Sciatic nerve (tissue), 2 donors: ENCODE measurements at regions not wholly inside any gene's neighbourhood (a gene's known extent, or its start where the extent isn't known, plus 50 kb on each side); places are given as distances from the start of the nearest gene placed in this dataset.

Experiments used
- ATAC-seq: fragments of 200-7000 bp; cut with Tn5 transposase; one replicate; pipeline ENCODE4 v1.9.1; 2020; ENCODE audit warnings: mild to moderate bottlenecking, moderate library complexity
- DNase-seq: peaks from one replicate; pipeline ENCODE4 v3.0.0-alpha.2; 2020; ENCODE audit warnings: low spot score
- intact Hi-C: fragments of 100-400 bp; cut with DNase I; formaldehyde crosslinking; loops from one replicate; pipeline ENCODE4 v1.14.2; 2022
- donor health status: DM: no; HTN: no; CAD: no.
- donor health status: DM: no; HTN: no; CAD: no.

DNA sequence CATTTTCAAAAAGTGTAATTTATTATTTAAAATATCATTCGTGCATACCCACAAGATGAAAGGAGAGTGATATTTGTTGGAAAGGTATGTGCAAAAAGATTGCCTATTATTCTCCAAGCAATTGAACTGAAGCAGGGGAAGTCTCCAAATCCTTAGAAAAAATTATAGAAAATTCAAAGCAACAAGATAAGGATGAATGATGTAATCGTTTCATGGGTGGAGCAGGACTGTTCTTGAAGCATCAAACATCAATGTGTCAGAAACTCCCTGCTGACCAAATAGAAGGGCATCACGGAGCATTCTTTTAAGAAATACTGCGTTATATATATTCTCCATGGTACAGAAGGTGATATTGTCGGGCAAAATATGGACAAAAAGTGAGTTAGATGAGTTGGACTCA is 87.9 kb upstream of the SPAG17 start:
- DNase-seq (no peak), ATAC-seq (no peak)
- intact Hi-C loops: no loop called here

DNA sequence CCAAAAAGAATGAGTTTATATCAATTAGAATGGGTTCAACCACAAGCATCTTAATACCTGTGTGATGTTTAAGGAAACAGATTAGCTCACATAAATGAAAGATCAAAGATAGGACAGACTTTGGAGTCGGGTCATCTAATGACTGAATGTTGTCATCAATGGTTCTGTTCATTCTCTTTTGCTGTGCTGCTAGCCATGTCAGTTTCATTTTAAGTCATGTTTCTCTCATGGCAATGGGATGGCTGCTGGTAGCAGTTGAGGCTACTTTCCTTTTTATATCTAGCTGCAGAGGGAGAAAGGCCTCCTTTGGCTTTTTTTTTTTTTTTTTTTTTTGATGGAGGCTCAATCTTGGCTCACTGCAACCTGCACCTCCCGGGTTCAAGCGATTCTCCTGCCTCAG is 86.9 kb upstream of the SPAG17 start:
- ATAC-seq (no peak), DNase-seq (no peak)
- intact Hi-C loops: no loop called here

DNA sequence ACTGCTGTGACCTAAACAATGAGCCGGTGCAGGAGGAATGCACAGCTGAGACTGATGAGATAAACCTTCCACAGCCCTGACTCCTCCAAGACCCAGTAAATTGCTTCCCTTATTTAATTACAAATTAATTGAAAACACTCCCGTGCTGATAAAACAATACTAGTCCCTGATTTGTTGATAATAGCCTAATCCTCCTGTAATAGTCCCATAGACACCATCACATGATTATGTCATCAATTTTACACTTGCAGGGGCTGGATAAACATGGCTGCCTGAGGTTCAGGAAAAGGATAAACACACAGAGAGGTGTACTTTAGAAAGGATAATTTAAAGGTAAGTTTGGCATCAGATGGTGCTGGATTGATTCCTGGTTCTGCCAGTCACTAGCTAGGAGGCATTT is 84.6 kb upstream of the SPAG17 start:
- intact Hi-C loops: no loop called here
- no peak for ATAC-seq
- DNase-seq: no peak

DNA sequence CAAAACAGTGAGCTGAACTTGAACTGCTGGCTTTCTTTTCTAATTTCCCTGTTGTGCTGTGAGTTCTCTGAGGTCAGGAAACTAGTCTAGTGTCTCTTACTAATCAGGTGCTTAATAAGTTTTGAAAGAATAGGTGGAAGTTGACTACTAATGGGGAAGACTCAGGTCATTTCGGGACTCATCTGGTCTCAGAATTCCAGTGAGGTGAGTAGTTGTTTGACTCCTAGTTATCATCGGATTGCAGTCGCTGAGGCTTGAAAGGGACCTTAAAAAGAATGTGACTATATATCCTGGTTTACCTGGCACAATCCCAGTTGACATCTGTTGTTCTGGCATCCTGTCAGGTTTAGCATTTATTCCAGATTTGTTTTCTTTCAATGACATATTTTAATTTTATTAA is 81.4 kb upstream of the SPAG17 start:
- ATAC-seq (no peak), DNase-seq (no peak)
- intact Hi-C loops: no loop called here

DNA sequence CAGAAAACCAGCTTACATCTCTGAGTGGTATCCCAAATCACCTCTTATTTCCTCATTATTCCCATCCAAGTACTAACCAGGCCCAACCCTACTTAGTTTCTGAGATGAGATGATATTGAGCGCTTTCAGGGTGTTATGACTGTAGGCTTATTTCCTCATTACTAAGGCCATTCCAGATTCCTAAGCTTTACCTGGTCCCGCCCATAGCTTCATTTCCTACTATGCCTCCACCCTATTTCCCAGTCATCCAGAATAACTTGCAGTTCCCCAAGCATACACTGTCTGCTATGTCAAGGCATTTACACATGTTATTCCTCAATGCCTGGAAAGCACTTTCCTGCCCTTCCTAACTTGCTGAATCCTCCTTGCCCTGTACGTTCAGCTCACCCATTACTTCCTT is 79.3 kb upstream of the SPAG17 start:
- intact Hi-C loops: no loop called here
- DNase-seq (no peak), ATAC-seq (no peak)

DNA sequence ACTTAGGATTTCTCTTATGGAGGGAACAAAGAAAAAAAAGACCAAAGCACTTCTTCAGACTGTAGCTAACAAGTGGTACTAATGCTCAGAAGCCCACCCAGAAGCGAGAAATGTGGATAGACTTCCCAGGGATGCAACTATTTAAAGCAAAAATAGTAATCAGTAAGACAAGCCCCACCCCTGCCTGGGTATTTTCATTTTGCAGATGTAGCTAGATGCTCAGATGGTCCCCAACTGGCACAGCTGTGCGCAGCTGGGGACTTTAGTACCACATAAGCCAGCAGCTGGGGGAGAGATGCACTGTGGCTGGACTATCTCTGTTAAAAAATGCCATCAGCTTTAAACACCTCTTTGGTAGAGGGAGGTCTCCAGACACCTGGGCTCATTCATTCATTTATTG is 77.8 kb upstream of the SPAG17 start:
- ATAC-seq (no peak), DNase-seq (no peak)
- intact Hi-C loops: no loop called here

DNA sequence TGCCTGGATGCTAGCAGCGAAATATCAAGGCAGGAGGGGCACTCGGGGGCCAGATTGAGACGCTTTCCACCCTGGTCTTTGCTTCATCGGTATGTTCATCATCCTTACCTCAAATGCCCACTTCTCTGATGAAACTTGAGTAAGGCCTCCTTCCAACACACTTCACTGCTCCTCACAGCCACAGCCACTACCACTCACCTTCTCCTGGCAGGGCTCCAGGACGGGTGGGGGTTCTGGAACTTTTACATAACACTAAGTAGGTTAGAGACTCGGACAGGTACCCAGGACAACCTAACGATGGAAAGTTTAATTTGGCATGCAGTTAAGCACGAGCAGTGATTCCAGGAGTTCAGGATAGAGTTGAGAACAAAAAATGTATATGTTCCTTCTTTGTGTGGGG is 73.9 kb upstream of the SPAG17 start:
- intact Hi-C loops: no loop called here
- DNase-seq (no peak), ATAC-seq (no peak)

DNA sequence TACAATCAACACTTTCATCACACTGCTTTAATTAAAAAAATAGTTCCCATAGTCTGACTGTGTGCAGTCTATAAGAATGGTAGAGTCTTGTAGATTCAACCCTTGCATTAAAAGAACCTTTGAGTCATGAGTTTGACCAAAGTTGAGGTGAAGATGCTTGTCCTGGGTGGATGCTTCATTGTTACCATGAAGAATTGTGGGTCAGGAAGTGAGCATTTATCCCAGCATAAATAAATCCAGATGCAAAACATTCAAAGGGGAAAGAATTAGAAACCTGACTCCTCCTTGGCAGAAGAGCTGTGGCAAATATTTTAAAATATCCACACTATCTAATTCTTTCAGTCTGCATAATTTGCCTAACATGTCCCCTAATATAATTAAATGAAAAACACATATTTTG is 72.9 kb upstream of the SPAG17 start:
- DNase-seq: no peak
- intact Hi-C loops: no loop called here
- ATAC-seq: no peak

DNA sequence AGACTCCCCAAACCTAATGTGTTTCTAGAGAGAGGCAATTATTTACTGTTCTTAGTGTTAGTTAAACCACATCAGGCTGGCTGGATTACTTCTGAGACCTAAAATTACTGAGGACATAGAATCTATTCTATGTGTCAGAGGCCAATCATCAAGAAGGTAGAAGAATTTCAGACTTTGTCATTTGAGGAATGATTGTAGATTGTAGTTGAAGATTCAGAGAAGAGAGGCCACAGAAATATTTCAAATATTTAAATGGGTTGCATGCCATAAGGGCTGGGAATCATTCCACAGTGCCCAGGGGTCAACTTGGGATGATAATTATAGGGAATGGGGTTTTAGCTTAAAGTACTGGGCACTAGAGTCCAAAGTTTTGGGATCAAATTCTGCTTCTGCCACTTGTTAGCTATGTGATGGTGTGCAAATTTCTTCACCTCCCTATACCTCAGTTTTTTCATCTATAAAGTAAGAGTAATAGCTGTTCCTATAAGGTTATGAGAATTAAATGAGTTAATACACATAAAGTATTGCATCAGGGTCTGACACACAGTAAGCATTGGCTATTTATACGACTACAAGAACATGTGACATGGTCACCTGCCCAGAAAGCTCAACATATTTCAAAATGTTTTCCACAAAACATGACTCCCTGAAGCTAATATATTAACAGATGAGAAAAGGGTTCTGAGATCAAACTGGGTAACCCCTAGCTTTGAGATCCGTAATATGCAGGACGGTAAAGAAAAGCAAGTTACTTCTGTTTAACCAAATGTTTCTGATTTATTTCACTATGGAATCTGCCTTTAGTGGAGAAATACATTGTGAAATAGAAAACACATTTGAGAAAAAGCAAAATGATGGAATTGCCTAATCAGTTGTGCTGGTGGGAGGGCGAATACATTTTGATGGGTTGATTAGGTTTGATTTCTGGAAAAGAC is 69.7 kb upstream of the SPAG17 start:
- no peak for DNase-seq
- ATAC-seq: no peak

DNA sequence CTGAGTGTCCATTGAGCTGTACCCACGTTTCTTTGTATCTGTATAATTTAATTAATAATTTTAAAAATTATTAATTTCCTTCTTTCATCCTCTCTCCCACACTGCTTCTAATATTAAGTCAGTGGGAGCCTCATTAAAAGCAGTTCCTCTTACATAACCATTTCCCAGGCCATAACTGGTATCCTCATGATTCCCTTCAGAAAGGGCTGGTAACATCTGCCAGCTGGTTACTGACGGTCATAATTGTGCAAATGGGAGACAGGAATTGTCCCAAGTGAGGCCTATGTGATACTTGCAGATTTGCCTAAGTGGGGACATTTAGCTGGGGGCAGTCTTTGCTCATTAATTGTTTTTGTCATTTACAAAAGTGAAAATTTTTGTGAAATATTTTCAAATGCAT is 69.0 kb upstream of the SPAG17 start:
- no peak for ATAC-seq
- DNase-seq: no peak
- intact Hi-C loops: no loop called here

More for the DNA sequence above, 69.7 kb upstream of the SPAG17 start:
- intact Hi-C loops: no loop called here

DNA sequence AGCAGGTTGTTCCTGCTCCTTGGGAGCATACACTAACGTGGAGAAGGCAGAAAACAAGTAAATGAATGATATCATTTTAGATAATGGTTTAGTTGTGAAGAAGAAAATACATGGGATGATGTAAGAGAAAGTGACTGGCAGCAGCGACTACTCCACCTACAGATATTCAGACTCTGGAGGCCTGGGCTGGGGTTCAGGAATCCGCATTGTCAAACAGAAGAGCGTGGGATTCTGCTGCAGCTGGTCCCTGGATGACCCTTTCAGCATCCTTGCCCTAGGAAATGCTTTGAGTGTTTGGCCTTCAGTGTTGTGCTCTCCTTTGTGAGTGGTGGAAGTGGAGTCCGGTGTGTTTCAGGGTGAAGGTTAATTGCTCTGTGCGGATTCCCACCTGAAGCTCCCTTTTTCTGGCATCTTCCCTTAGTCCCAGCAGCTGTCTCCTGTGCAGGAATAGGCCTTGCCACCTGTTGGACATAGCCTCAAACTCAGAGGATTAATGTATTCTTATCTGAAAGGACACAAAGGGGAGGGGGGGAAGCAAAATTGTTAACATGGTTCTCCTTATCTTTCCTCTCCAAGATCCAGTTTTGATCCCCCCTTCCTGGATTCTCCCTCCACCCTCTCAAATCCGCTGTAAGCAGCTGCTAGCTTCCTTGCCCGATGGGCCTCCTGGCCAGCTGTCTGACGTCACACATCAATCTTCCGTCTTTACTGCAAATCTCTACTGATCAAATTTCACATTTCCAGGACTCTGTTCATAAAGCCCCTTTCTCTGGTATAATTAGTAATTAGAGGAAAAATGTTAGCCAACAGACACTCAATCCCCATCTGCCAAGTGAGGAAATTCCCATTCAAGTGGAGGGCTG is 68.3 kb upstream of the SPAG17 start:
- DNase-seq (no peak), ATAC-seq (no peak)
- intact Hi-C loops: no loop called here

DNA sequence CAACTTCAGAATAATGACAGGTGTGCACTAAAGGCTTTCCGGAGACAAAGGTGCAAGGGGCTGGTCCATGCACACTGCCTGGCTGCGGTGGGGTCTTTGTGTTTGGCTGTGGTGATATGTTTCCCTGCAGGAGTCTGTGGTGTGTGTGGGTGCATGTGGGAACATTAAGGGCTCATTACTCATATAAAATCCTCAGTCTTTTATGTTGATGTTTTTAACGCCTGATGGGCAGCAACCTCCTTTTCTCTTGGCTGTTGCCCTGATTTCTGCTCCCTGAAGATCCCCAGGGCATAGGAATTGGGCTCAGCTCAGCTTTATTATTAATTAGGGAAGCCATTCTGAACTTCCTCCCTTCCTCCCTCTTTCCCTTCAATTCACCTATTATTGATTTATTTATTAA is 67.6 kb upstream of the SPAG17 start:
- intact Hi-C loops: no loop called here
- DNase-seq (no peak), ATAC-seq (no peak)

DNA sequence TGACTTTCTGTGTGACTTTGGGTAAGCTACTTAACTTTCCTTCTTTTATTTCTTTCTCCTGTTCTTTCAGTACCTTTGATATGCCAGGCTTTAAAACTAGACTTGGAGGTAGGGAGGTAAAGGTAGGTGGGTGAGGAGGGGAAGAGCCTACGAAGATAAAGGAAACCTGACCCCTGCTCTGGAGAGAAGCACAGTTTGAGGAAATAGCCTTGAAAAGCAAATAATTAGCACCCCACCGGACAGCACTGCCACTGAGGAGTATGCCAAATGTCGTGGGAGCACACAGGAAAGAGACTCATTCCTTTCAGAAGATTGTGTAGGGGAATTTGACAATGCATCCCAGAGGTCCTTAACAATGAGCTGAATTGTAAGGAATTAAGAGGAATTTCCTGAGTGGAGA is 65.2 kb upstream of the SPAG17 start:
- intact Hi-C loops: no loop called here
- DNase-seq (no peak), ATAC-seq (no peak)

DNA sequence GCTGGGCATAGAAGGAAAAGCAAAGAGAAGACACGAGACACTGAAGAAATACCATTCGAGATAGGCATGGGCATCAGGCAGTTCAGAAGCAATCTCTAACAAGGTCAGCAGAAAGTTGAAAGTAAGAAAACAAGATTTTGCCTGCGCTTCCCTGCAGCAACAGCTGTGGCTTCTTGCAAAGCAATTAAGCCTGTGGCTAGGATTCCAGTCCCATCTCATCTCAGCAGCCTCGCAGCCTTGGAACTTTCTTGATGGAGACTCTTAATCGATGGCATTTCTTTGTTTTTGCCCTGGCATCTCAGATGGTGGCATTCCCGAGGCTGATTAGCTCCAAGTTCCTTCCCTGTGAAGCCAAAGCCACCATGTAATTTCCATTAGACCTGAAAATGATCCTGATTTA is 64.6 kb upstream of the SPAG17 start:
- ATAC-seq: no peak
- no peak for DNase-seq
- intact Hi-C loops: no loop called here

DNA sequence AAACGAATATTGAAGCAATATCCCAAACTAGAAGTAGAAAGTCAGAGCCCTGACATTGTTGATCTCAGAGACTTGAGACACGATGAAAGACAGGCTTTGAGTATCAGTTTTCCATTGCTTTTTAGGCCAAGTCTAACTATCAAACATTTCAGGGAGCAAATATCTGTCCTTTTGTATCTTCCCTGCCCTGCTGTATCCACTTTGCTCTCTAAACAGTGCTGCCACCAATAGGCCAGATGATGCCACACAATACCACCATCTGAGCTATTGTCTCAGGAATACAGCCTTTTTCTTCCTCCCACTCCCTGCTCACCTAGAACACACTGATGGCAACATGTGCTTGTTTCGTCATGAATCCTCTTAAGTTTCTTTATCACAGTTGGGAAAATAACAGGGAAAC is 62.6 kb upstream of the SPAG17 start:
- ATAC-seq: no peak
- no peak for DNase-seq
- intact Hi-C loops: no loop called here

DNA sequence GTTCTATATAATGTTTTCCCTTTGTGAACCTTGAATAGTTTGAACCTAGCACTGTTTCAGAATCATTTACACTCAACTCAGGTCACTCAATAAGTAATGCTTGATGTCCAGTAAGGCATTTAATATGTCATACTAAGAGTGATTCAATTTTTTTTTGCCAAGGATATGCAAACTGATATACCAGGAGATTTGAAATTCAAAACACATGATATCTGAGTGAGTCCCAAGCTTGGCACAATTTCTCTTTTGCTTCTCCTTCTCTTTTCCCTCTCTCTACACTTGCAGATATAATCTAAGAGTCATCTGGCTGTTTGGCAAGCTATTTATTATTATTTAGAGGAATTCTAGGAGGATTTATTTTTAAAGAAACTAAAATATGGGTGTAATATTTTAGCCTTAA is 61.6 kb upstream of the SPAG17 start:
- no peak for ATAC-seq
- intact Hi-C loops: no loop called here

DNA sequence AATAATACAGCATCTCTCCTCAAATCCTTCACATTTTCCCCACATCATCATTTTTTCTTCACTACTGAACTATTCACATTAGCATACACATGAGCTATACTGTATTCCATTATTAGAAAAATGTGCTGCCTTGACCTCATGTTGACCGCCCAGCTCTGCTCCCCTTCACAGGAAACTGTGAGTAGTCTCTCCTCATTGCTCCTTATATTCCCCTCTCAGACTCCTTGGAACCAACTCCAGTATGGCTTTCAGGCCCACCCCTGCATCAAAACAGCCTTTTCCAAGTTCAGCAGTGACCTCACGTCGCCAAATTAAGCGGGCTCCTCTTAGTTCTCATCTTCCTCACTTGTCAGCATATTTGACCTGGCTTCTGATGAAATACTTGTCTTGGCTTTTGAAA is 59.2 kb upstream of the SPAG17 start:
- intact Hi-C loops: no loop called here
- ATAC-seq: no peak
- DNase-seq: no peak

More for the DNA sequence above, 61.6 kb upstream of the SPAG17 start:
- DNase-seq: no peak

DNA sequence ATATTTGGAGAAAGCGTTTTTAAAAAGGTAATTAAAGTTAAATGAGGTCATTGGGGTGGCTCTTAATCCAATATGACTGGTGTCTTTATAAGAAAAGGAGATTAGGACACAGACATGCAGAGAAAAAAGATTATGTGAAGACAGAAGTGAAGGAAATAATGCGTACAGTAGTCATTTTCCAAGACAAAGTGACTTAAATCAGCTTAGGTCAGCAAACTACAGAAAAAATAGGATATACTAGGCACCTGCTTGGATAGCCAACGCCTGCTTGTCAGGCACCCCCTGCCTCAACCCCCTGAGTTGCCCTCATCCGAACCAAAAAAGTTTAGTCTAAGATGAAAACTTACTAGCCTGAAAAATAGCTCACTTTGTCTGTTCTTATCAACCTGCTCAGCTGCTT is 58.2 kb upstream of the SPAG17 start:
- ATAC-seq (no peak), DNase-seq (no peak)
- intact Hi-C loops: no loop called here
